GM18505 (cell line): ENCODE measurements at regions not wholly inside any gene's neighbourhood (a gene's known extent, or its start where the extent isn't known, plus 50 kb on each side); places are given as distances from the start of the nearest gene placed in this dataset.
"Not testable (repeated sequence)": the region's sequence is repeated elsewhere in the genome, so short reads cannot be mapped to it uniquely, and the experiment has no call there.

Experiments used
- ATAC-seq: cut with Tn5 transposase; IDR thresholded peaks from one replicate; pipeline ENCODE4 v1.9.1; 2021; ENCODE audit not compliant: unreplicated experiment
- POLR2A ChIP-seq: IDR thresholded peaks from 4 replicates; pipeline ENCODE4 v1.6.1; 2011; ENCODE audit warnings: borderline replicate concordance; ENCODE audit not compliant: insufficient read depth, insufficient read length; ENCODE audit errors: extremely low read depth

DNA sequence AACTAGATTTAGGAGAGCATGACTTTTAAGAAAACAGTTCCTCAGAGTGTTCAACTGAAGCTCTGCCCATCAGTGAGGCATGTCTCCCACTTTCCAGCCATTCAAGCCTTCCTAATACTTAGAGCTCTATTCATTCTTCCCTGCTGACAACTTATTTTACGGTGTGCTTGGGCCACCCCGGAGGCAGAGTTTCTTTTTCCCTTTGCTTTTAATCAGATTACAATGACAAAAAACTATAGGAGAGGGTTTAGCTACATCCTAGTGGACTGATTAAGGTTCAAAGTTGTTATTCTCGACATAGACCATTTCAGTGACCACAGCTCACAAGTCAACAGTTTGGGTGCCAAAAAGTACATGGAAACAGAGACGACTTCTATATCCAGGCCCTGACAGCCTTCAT is 167.8 kb upstream of the TRIB2 start:
- TF ChIP-seq POLR2A, result no peak
- ATAC-seq, result no peak

DNA sequence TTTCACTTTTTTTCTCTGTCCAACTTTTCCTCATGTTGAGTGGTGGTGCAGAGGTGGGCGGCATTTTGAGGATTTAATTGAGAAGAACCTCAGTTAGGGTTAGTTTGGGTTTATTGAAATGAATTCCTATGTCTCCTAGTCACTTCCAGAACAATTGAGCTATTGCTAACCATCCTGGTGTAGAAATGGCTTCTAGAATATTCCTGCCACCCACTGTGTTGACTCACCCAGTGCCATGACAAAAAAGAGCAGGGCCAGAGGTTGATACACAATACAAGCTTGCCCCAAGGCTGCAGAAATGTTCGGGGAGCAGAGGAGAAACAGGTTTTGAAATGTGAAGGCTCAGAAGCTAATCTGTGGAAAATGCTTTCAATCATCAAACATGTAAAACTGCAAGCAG is 167.1 kb upstream of the TRIB2 start:
- ATAC-seq, result no peak
- no peak for TF ChIP-seq POLR2A

DNA sequence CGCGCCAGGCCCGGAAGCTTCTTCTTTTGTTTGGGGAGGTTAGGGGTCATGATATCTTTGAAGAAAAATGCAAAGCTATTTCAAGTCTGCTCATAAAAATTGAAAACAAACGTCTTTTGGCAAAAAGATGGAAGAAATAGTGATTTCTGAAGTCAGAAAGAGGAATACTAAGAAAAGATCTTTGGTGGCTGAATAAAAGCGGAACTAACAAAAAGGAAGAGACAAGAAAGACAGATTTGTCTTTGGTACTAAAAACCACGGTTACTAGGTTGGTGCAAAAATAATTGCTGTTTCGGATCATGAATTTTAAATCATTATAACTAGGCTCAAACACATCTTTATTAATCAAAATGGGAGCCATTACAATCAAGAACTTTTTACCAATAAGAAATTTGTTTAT is 164.6 kb upstream of the TRIB2 start:
- TF ChIP-seq POLR2A, result no peak
- no peak for ATAC-seq

DNA sequence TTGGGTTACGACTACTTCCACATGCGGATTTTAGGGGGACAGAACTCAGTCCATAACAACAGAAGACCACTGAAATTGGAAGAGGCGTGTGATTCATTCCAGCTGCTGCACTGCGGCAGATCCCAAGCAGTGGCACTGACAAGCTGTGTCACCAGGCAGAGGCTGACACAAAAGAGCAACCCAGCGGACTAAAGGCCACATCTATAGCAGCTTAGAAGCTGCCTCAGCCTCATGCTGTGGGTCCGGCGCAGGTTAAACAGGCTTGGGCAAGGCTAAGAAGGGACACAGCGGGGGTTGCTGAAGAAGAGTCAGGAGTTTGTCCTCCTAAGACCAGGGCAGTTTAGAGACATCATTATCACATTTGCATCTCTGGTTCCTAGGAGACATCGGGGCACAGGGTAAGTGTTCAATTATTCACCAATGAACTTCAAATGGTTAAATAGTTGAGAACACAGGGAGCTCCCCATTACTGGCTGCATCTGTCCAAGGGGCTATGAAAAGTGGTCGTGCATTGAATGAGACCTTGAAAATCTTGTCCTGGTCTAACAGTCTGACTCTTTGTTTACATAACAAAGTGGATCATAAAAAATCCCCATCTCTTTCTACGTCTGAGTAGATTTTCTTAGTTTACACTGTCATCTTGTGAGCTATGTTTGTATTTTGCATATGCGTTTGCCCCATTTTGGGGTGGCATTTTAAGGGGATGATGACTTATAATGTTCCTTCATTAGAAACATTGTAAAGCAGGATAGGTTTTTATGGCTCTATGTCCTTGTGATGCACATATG is 162.3 kb upstream of the TRIB2 start:
- ATAC-seq, result no peak
- no peak for TF ChIP-seq POLR2A

DNA sequence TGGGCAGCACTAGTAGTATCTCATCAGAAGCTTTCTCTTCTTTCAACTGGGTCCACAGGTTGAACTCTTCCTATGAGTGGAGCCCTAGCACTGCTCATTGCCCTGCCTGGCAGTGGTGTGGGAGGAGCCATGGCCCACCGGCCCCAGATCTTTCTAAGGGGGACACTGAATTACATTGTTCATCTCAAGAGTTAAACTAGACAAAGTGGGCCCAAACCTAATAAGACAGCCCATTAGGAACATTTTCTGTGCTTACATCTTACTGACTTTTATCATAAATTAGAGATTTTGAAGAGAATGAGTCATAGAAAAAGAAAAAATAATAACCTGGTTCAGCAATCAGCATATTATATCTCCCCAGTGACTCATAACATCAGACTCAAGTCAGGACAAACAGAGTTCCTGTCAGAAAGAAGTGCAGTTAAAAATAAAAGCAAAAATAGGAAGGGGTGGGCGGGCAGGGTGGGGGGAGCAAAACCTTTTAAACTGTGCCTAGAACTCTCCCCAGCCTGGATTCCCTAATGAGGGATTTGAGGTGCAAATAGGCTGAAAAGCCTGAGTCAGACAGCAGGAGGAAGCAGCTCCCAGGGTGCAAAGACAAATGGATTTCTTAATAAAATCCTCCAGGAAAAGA is 161.6 kb upstream of the TRIB2 start:
- no peak for ATAC-seq
- TF ChIP-seq POLR2A, result no peak

DNA sequence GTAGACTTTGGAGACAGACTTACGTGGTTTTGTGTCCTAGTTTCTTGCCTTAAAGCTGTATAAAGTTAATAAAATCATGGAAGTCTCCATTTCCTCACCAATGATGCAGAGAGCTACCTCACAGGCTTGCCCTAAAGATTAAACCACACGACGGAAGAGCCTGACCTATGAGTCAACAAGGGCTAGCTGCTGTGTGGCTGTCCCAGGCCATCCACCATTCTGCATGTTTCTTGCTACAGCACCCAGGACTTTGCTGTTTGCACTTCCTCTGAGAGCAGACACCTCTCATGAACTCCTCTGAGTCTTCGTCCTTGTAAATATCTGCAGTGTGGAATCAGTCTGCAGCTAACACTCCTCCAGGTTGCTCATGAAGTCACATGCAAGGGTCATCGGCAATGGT is 160.0 kb upstream of the TRIB2 start:
- TF ChIP-seq POLR2A, result no peak
- no peak for ATAC-seq

DNA sequence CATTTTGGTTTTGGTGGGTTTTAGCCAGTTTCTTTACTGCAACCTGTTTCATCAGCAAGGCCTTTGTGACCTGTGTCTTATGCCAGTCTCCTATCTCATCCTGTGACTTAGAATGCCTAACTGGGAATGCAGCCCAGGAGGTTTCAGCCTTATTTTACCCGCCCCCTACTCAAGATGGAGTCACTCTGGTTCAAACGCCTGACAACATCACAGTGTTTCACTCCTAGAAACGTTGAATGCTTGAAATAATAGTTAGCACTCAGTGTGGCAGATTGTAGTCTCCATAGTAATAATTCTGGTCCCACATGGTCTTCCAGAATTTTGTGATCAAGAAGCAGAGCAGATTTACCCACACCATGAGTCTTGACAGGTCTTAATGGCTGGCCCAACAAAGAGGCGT is 159.0 kb upstream of the TRIB2 start:
- no peak for TF ChIP-seq POLR2A
- no peak for ATAC-seq

DNA sequence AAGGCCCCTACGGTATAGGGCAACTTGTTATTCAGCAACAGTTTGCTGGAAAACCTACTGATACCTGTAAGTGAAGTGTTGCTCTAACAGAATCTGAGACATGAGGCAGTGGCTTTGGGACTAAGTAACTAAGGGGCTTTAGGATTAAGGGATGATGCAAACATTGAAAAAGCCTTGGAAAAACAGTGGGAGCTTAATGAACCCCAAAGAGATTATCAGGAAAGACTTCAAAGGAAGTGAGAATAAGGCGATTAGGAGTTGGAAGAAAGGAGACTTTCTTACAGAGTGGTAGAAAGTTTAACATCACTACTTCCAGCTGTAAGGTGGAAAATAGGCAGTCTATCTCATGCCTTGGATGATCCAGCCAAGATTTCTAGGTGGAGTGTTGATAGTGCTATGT is 158.2 kb upstream of the TRIB2 start:
- no peak for TF ChIP-seq POLR2A
- no peak for ATAC-seq

DNA sequence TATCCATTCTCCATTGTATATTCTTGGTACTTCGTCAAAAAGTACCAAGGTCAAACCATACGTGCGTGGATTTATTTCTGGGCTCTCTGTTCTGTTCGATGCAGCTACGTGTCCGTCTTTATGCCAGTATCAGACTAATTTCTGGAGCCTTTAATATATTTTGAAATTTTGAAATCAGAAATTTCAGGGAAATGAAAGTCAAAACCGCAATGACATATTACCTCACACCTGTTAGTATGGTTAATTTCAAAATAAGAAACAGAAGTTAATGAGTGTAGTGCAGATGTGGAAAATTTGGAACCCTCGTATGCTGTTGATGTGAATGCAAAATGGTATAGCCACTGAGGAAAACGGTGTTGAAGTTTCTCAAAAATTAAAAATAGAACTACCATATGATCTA is 156.1 kb upstream of the TRIB2 start:
- no peak for ATAC-seq
- no peak for TF ChIP-seq POLR2A

DNA sequence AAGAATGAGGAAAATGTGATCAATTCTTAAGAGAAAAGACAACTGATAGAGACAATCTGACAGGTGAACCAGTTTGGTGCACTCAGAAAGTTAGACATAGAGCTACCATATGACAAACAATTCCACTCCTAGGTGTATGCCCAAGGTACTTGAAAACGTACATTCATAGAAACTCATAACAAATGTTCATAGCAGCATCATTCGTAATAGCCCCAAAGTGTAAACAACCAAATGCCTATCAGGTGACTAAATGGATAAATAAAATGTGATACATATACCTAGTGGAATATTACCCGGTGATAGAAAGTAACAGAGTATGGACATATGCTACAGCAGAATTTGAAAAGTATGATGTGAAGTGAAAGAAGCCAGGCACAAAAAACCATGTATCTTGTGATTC is 149.3 kb upstream of the TRIB2 start:
- no peak for ATAC-seq
- no peak for TF ChIP-seq POLR2A

DNA sequence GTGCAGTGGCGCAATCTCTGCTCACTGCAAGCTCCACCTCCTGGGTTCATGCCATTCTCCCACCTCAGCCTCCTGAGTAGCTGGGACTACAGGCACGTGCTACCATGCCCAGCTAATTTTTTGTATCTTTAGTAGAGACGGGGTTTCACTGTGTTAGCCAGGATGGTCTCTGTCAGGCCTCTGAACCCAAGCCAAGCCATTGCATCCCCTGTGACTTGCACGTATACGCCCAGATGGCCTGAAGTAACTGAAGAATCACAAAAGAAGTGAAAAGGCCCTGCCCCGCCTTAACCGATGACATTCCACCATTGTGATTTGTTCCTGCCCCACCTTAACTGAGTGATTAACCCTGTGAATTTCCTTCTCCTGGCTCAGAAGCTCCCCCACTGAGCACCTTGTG is 147.2 kb upstream of the TRIB2 start:
- not testable (repeated sequence) for ATAC-seq

DNA sequence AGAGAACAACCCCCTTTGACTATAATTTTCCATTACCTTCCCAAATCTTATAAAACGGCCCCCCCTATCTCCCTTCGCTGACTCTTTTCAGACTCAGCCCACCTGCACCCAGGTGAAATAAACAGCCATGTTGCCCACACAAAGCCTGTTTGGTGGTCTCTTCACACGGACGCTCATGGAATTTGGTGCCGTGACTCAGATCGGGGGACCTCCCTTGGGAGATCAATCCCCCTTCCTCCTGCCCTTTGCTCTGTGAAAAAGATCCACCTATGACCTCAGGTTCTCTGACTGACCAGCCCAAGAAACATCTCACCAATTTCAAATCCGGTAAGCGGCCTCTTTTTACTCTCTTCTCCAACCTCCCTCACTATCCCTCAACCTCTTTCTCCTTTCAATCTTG is 146.8 kb upstream of the TRIB2 start:
- not testable (repeated sequence) for ATAC-seq

DNA sequence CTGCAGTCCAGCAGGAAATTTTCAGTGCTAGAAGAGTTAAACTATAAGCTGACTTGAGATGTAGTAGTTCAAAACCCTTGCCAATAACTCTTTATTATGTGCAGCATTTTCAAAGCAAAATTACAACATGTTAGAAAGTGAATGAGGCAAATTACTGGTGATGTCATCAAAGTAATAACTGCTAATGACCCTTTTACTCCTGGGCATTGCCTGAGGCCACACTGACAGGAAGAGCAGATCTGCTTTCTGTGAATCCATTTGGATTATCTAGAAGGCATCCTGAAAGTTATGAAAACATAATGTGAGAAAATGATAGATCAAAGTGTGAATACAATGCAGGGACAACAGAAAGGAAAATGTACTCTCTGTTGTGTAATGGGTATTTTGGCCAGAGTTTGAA is 139.6 kb upstream of the TRIB2 start:
- no peak for TF ChIP-seq POLR2A
- no peak for ATAC-seq

DNA sequence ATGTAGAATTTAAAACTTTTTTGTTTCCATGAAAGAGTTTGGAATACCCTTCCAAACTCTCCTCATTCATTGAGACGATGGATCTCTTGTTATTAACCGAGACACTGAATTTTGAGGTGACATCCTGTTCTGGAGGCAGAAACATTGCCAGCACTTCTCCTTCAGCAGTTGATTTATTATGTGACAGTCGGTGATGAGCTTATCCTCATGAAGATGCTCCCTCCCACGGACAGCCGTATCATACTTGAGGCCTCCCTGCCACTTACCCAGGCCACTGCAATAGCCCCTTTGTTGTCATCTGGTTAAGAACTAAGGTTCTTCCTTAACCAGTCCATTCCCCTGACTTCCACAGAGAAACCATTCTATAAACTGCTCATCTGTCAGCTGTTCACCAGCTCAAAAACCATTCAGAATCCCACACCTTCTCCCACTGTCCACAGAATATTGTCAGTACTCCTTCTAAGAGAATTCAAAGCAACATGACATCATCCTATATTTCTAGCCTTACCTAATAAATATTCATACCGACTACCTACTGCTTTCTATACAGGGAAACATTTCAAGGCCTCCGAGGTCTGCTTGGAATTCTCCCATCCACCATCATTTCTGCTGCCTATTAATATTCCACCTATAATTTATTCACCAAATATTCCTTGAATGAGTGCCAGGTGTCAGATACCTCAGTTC is 139.0 kb upstream of the TRIB2 start:
- no peak for TF ChIP-seq POLR2A
- ATAC-seq, result no peak

DNA sequence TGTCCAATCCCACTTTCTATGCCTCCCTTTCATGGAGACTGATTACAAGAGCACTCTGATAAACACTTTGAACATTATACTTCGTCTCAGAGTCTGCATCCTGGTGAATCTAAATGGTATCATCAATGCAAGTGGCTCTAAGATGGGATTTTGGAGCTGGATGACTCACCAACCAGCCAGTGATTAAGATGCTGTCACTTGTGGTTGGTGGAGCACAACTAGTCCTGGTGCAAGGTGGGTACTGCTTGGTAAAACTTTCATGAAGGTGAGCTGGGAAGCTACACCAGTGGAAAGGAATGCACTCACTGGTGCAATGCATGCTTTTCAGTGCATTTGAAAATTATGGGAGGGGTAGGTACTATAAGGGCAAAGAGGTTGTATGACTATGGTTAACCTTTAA is 137.7 kb upstream of the TRIB2 start:
- ATAC-seq, result no peak
- TF ChIP-seq POLR2A, result no peak

DNA sequence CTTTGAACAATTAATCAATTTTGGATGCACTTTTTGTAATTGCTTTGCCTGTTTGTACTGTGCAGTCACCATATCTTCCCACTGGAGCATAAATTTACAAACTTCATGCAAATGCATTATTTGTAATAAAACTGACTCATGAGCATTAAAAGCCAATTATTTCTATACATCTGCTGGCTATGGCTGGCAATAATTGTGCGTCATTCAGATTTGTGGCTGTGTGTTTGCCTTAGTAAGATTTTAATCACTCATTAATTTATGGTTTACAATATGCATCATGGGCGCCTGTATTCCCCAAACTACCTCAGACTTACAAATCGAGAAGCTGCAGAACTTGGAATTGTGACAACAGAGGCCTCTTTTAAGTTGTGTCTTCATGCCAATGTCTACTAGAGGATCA is 132.4 kb upstream of the TRIB2 start:
- no peak for ATAC-seq
- TF ChIP-seq POLR2A, result no peak
